ENCODE measurements at regions not wholly inside any gene's neighbourhood (a gene's known extent, or its start where the extent isn't known, plus 50 kb on each side); places are given as distances from the start of the nearest gene placed in this dataset.

DNA sequence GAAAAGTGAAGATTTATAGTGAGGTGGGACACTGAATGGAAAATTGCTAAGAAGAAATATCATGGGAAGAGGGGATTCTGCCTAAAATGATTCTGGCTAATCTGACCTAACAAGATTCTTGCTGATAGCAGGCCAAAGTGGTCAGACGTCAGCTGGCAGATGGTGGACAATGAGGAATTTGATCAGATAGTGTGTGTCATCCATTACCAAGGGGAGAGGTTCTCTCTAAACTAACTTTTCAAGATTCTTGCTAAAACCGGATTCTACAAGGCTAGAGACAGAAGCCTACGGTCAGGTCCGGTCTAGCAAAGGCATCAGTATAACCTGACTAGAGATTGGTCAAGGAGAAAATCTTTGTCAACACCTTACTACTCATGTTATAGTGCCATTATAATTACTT lies 306.0 kb downstream of the ZNF608 start (continued):
- TF ChIP-seq, protein P1, sequence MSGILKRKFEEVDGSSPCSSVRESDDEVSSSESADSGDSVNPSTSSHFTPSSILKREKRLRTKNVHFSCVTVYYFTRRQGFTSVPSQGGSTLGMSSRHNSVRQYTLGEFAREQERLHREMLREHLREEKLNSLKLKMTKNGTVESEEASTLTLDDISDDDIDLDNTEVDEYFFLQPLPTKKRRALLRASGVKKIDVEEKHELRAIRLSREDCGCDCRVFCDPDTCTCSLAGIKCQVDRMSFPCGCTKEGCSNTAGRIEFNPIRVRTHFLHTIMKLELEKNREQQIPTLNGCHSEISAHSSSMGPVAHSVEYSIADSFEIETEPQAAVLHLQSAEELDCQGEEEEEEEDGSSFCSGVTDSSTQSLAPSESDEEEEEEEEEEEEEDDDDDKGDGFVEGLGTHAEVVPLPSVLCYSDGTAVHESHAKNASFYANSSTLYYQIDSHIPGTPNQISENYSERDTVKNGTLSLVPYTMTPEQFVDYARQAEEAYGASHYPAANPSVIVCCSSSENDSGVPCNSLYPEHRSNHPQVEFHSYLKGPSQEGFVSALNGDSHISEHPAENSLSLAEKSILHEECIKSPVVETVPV (CRISPR knock-in tag; IDR thresholded peaks at IDR 0.05), result no peak

DNA sequence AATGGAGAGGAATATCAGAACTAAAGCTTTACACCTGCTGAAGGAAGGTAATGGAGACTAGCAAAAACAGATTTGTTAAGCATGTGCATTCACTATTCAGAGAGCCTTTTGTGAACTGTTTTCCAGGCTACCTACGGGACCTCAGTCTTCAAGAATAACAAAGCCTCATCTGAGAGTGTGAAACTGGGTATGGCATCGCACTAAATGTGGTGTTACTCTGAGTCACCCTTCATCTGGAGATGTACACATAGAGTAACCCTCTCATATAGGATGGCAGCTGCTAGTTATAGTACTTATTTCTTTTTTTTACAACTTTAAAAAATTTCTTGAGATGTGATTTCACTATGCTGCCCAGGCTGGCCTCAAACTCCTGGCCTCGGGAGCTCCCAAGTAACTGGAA lies 306.8 kb downstream of the ZNF608 start:
- no peak for TF ChIP-seq SNAI2 (CRISPR knock-in tag; IDR thresholded peaks at IDR 0.05)
- TF ChIP-seq ESRRG (CRISPR knock-in tag; IDR thresholded peaks at IDR 0.05), result no peak
- no peak for TF ChIP-seq ZNF70 (CRISPR knock-in tag; IDR thresholded peaks at IDR 0.05)
- TF ChIP-seq, protein P2, sequence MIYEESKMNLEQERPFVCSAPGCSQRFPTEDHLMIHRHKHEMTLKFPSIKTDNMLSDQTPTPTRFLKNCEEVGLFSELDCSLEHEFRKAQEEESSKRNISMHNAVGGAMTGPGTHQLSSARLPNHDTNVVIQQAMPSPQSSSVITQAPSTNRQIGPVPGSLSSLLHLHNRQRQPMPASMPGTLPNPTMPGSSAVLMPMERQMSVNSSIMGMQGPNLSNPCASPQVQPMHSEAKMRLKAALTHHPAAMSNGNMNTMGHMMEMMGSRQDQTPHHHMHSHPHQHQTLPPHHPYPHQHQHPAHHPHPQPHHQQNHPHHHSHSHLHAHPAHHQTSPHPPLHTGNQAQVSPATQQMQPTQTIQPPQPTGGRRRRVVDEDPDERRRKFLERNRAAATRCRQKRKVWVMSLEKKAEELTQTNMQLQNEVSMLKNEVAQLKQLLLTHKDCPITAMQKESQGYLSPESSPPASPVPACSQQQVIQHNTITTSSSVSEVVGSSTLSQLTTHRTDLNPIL (CRISPR knock-in tag; IDR thresholded peaks at IDR 0.05; ENCODE audit: low read depth), result no peak
- no peak for TF ChIP-seq ZFP3 (CRISPR knock-in tag; IDR thresholded peaks at IDR 0.05)
- TF ChIP-seq PPARA (CRISPR knock-in tag; IDR thresholded peaks at IDR 0.05; ENCODE audit: borderline replicate concordance), result no peak
- no peak for TF ChIP-seq BACH2 (CRISPR knock-in tag; IDR thresholded peaks at IDR 0.05; ENCODE audit: borderline replicate concordance)
- TF ChIP-seq TSHZ2 (CRISPR knock-in tag; IDR thresholded peaks at IDR 0.05), result no peak
- TF ChIP-seq ZC3H10 (CRISPR knock-in tag; IDR thresholded peaks at IDR 0.05), result no peak
- no peak for TF ChIP-seq POU6F1 (CRISPR knock-in tag; IDR thresholded peaks at IDR 0.05; ENCODE audit: borderline replicate concordance, low read depth)
- no peak for ATAC-seq

DNA sequence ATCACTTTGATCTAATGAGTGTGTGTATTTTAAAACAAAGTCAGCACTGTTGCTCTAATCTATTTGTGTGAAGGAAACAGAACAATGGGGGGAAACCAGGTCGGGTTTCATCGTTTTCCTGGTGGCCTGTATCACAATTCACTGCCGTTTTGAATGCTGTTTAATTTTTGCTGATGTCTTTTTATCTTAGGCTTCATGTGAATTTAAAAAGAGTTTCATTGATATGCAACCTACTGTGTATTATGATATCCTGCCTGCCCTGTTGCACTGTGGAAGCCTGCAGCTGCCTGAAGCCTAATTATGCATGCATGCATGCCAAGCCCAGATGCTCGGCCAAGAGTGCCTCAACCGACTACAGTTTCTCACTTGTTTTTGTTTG lies 307.5 kb downstream of the ZNF608 start:
- no peak for TF ChIP-seq PPARA (CRISPR knock-in tag; IDR thresholded peaks at IDR 0.05; ENCODE audit: borderline replicate concordance)
- no peak for TF ChIP-seq ZFP30 (CRISPR knock-in tag; IDR thresholded peaks at IDR 0.05)
- no peak for TF ChIP-seq TCF4 (CRISPR knock-in tag; IDR thresholded peaks at IDR 0.05; ENCODE audit: borderline replicate concordance)
- TF ChIP-seq OSR1 (CRISPR knock-in tag; IDR thresholded peaks at IDR 0.05), result no peak
- TF ChIP-seq GLIS3 (CRISPR knock-in tag; IDR thresholded peaks at IDR 0.05), result no peak
- no peak for TF ChIP-seq ZC3H10 (CRISPR knock-in tag; IDR thresholded peaks at IDR 0.05)
- TF ChIP-seq ESRRG (CRISPR knock-in tag; IDR thresholded peaks at IDR 0.05), result no peak
- TF ChIP-seq BACH2 (CRISPR knock-in tag; IDR thresholded peaks at IDR 0.05; ENCODE audit: borderline replicate concordance), result no peak
- TF ChIP-seq ZNF8 (CRISPR knock-in tag; IDR thresholded peaks at IDR 0.05), result no peak
- no peak for TF ChIP-seq ZNF70 (CRISPR knock-in tag; IDR thresholded peaks at IDR 0.05)
- TF ChIP-seq, protein P2 (CRISPR knock-in tag; IDR thresholded peaks at IDR 0.05; ENCODE audit: low read depth), result no peak
- no peak for TF ChIP-seq SNAI2 (CRISPR knock-in tag; IDR thresholded peaks at IDR 0.05)
- no peak for TF ChIP-seq TOX (CRISPR knock-in tag; IDR thresholded peaks at IDR 0.05; ENCODE audit: borderline replicate concordance)
- no peak for TF ChIP-seq RARB (CRISPR knock-in tag; IDR thresholded peaks at IDR 0.05)
- TF ChIP-seq ZFP3 (CRISPR knock-in tag; IDR thresholded peaks at IDR 0.05), result no peak
- no peak for TF ChIP-seq ARNTL (CRISPR knock-in tag; IDR thresholded peaks at IDR 0.05; ENCODE audit: borderline replicate concordance, low read depth)
- ATAC-seq, result no peak
